ENCODE measurements at regions not wholly inside any gene's neighbourhood (a gene's known extent, or its start where the extent isn't known, plus 50 kb on each side); places are given as distances from the start of the nearest gene placed in this dataset.
"Not testable (repeated sequence)": the region's sequence is repeated elsewhere in the genome, so short reads cannot be mapped to it uniquely, and the experiment has no call there.

DNA sequence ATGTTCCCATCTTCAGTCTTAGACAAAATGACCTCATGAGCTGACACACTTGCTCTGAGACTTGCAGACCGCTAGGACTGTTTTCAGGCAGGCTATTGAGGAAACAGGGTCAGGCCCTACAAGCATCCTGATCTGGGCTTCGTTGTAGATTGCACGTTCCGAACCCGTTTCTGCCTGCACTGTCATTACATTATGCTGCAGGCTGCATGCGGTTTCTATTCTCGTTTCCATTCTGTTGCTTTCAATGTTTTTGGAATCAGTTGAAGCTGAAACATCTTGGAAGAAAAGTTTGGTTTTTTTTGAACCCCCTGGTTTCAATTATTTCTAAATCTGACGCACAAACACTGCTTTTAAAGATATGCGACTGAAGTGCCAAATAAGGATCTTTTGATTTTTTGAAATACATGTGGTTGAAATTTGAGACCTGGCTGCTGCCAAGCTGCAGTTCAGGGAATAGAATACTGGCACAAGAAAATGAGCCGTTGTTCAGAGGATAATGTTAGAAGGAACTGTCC lies 716.1 kb upstream of the INTU start:
- CTCF ChIA-PET = no interaction called here
- Histone ChIP-seq H3K27me3 (replicated peaks in 2 of 5; ENCODE audit: control insufficient read depth in 4 of 5, insufficient read depth in 5 of 5, low read length in 4 of 5) (no peaks in the 10 kb centered on the region), H3K9me3 (ENCODE audit: control extremely low read depth in 1 of 5, control insufficient read depth in 4 of 5, insufficient read depth in 2 of 5, low read depth in 1 of 5, low read length in 4 of 5) (peaks cover 0 to 3% (median 0%) of the 10 kb centered on the region in 5 experiments), H3K36me3 (ENCODE audit: control insufficient read depth in 4 of 4, insufficient read depth in 4 of 4, low read length in 3 of 4) (no peaks in the 10 kb centered on the region), H3K4me3 (ENCODE audit: control insufficient read depth in 1 of 7, extremely low read depth in 1 of 7, insufficient read depth in 4 of 7, low read depth in 2 of 7, low read length in 6 of 7) (no peak overlapping the region), H3K27ac (ENCODE audit: insufficient read depth in 1 of 2, low read depth in 1 of 2, low read length in 2 of 2, poor library complexity in 1 of 2, severe bottlenecking in 2 of 2) (no peak overlapping the region), H3K4me1 (ENCODE audit: control extremely low read depth in 1 of 4, control insufficient read depth in 4 of 4, insufficient read depth in 4 of 4, low read length in 3 of 4) (no peaks in the 10 kb centered on the region)
- DNase-seq = no peak
- WGBS (ENCODE audit: insufficient coverage) = 90% methylated on average over 7 of the region's 10 CpGs
- POLR2A ChIA-PET = no interaction called here

DNA sequence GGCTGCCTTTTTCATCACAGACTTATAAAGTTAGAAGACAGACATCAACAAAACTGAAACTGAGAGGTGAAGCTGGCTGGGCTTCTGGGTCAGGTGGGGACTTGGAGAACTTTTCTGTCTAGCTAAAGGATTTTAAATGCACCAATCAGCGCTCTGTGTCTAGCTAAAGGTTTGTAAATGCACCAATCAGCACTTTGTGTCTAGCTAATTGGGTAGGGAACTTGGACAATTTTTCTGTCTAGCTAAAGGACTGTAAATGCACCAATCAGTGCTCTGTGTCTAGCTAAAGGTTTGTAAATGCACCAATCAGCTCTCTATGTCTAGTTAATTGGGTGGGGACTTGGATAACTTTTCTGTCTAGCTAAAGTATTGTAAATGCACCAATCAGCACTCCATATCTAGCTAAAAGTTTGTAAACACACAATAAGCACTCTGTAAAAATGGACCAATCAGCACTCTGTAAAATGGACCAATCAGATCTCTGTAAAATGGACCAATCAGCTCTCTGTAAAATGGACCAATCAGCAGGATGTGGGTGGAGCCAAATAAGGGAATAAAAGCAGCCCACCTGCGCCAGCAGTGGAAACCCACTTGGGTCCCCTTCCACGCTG lies 710.3 kb upstream of the INTU start:
- H3K9me3 ChIP-seq (ENCODE audit: control extremely low read depth in 1 of 5, control insufficient read depth in 4 of 5, insufficient read depth in 2 of 5, low read depth in 1 of 5, low read length in 4 of 5); DNase-seq; H3K27me3 ChIP-seq (replicated peaks in 2 of 5; ENCODE audit: control insufficient read depth in 4 of 5, insufficient read depth in 5 of 5, low read length in 4 of 5); H3K4me1 ChIP-seq (ENCODE audit: control extremely low read depth in 1 of 4, control insufficient read depth in 4 of 4, insufficient read depth in 4 of 4, low read length in 3 of 4); H3K36me3 ChIP-seq (ENCODE audit: control insufficient read depth in 4 of 4, insufficient read depth in 4 of 4, low read length in 3 of 4); H3K4me3 ChIP-seq (ENCODE audit: control insufficient read depth in 1 of 7, extremely low read depth in 1 of 7, insufficient read depth in 4 of 7, low read depth in 2 of 7, low read length in 6 of 7); POLR2A ChIA-PET; H3K27ac ChIP-seq (ENCODE audit: insufficient read depth in 1 of 2, low read depth in 1 of 2, low read length in 2 of 2, poor library complexity in 1 of 2, severe bottlenecking in 2 of 2): not testable (repeated sequence)
- 100% methylated on average over 3 of the region's 3 CpGs for WGBS (ENCODE audit: insufficient coverage)
- CTCF ChIA-PET = interaction anchor here (1.1 kb wide), 1 partner anchor 13 kb away, joined by 4 read pairs; no protein-coding TSS in a partner anchor

DNA sequence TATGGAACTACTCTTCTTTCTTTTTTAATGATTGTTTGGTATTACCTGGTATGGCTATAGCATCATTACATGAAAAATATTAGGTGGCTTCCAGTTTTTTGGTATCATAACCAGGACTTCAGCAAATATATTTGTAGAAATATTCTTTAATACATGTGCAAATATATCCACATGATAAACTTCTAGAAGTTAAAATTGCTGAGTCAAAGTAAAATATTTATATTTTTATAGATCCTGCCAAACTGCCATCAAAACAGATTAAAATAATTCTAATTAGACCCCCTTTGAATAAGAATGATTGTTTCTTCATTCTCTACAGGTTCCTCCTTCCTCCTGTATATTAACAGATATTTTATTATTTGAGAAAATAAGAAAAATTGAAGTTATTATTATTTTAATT lies 708.5 kb upstream of the INTU start:
- Histone ChIP-seq H3K27me3 (replicated peaks in 2 of 5; ENCODE audit: control insufficient read depth in 4 of 5, insufficient read depth in 5 of 5, low read length in 4 of 5) (no peaks in the 10 kb centered on the region), H3K27ac (ENCODE audit: insufficient read depth in 1 of 2, low read depth in 1 of 2, low read length in 2 of 2, poor library complexity in 1 of 2, severe bottlenecking in 2 of 2) (no peak overlapping the region), H3K4me1 (ENCODE audit: control extremely low read depth in 1 of 4, control insufficient read depth in 4 of 4, insufficient read depth in 4 of 4, low read length in 3 of 4) (no peaks in the 10 kb centered on the region), H3K36me3 (ENCODE audit: control insufficient read depth in 4 of 4, insufficient read depth in 4 of 4, low read length in 3 of 4) (no peaks in the 10 kb centered on the region), H3K4me3 (ENCODE audit: control insufficient read depth in 1 of 7, extremely low read depth in 1 of 7, insufficient read depth in 4 of 7, low read depth in 2 of 7, low read length in 6 of 7) (no peak overlapping the region), H3K9me3 (ENCODE audit: control extremely low read depth in 1 of 5, control insufficient read depth in 4 of 5, insufficient read depth in 2 of 5, low read depth in 1 of 5, low read length in 4 of 5) (no peaks in the 10 kb centered on the region)
- POLR2A ChIA-PET = no interaction called here
- no peak for DNase-seq
- CTCF ChIA-PET = no interaction called here

DNA sequence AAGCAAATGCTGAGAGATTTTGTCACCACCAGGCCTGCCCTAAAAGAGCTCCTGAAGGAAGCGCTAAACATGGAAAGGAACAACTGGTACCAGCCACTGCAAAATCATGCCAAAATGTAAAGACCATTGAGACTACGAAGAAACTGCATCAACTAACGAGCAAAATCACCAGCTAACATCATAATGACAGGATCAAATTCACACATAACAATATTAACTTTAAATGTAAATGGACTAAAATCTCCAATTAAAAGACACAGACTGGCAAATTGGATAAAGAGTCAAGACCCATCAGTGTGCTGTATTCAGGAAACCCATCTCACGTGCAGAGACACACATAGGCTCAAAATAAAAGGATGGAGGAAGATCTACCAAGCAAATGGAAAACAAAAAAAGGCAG lies 702.7 kb upstream of the INTU start:
- H3K4me1 ChIP-seq (ENCODE audit: control extremely low read depth in 1 of 4, control insufficient read depth in 4 of 4, insufficient read depth in 4 of 4, low read length in 3 of 4); CTCF ChIA-PET; H3K4me3 ChIP-seq (ENCODE audit: control insufficient read depth in 1 of 7, extremely low read depth in 1 of 7, insufficient read depth in 4 of 7, low read depth in 2 of 7, low read length in 6 of 7); POLR2A ChIA-PET; H3K27ac ChIP-seq (ENCODE audit: insufficient read depth in 1 of 2, low read depth in 1 of 2, low read length in 2 of 2, poor library complexity in 1 of 2, severe bottlenecking in 2 of 2); DNase-seq; H3K9me3 ChIP-seq (ENCODE audit: control extremely low read depth in 1 of 5, control insufficient read depth in 4 of 5, insufficient read depth in 2 of 5, low read depth in 1 of 5, low read length in 4 of 5); H3K27me3 ChIP-seq (replicated peaks in 2 of 5; ENCODE audit: control insufficient read depth in 4 of 5, insufficient read depth in 5 of 5, low read length in 4 of 5); H3K36me3 ChIP-seq (ENCODE audit: control insufficient read depth in 4 of 4, insufficient read depth in 4 of 4, low read length in 3 of 4): not testable (repeated sequence)
- no CpG with 5 or more reads among the region's 4 CpGs for WGBS (ENCODE audit: insufficient coverage)

DNA sequence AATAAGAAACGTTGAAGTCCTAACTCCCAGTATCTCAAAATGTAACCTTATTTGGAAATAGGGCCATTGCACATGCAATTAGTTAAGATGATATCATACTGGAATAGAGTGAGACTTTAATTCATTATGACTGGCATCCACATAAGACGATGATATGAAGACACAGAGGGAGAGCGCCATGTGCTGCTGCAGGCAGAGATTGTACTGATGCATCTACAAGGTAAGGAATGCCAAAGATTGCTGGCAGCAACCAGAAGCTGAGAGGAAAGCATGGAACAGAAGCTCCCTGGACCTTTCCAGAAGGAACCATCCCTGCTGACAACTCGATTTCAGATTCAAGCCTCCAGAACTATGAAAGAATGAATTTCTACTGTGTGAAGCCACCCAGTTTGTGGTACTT lies 697.0 kb upstream of the INTU start:
- no peaks in the 10 kb centered on the region for H3K9me3 ChIP-seq (ENCODE audit: control extremely low read depth in 1 of 5, control insufficient read depth in 4 of 5, insufficient read depth in 2 of 5, low read depth in 1 of 5, low read length in 4 of 5)
- no peak overlapping the region for H3K4me3 ChIP-seq (ENCODE audit: control insufficient read depth in 1 of 7, extremely low read depth in 1 of 7, insufficient read depth in 4 of 7, low read depth in 2 of 7, low read length in 6 of 7)
- ChIA-PET POLR2A (no interaction called here), CTCF (no interaction called here)
- H3K4me1 ChIP-seq (ENCODE audit: control extremely low read depth in 1 of 4, control insufficient read depth in 4 of 4, insufficient read depth in 4 of 4, low read length in 3 of 4) = no peaks in the 10 kb centered on the region
- whole genome bisulfite sequencing (ENCODE audit: insufficient coverage) = 91% methylated on average over 4 of the region's 4 CpGs
- H3K27ac ChIP-seq (ENCODE audit: insufficient read depth in 1 of 2, low read depth in 1 of 2, low read length in 2 of 2, poor library complexity in 1 of 2, severe bottlenecking in 2 of 2) = no peak overlapping the region
- DNase-seq = no peak
- no peaks in the 10 kb centered on the region for H3K27me3 ChIP-seq (replicated peaks in 2 of 5; ENCODE audit: control insufficient read depth in 4 of 5, insufficient read depth in 5 of 5, low read length in 4 of 5)
- H3K36me3 ChIP-seq (ENCODE audit: control insufficient read depth in 4 of 4, insufficient read depth in 4 of 4, low read length in 3 of 4) = no peaks in the 10 kb centered on the region

DNA sequence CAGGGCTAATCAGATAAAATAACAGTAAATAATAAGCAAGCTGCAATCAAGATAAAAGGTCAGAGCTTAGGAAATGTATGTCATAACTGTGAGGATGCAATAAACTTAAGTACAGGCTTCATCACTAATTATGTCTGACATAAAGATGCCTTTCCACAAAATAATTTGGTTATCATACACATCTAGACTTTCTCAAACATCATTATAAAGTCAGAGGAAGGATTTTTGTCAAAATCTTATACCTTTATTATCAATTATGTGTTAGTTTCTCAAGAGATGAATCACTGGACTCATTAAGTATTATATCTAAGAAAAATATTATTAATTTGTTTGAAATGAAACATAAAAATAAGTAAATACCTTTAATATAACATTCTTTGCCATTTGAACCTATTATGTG lies 695.4 kb upstream of the INTU start:
- H3K36me3 ChIP-seq (ENCODE audit: control insufficient read depth in 4 of 4, insufficient read depth in 4 of 4, low read length in 3 of 4) = no peaks in the 10 kb centered on the region
- no peak overlapping the region for H3K27ac ChIP-seq (ENCODE audit: insufficient read depth in 1 of 2, low read depth in 1 of 2, low read length in 2 of 2, poor library complexity in 1 of 2, severe bottlenecking in 2 of 2)
- H3K4me3 ChIP-seq (ENCODE audit: control insufficient read depth in 1 of 7, extremely low read depth in 1 of 7, insufficient read depth in 4 of 7, low read depth in 2 of 7, low read length in 6 of 7) = no peak overlapping the region
- no peaks in the 10 kb centered on the region for H3K4me1 ChIP-seq (ENCODE audit: control extremely low read depth in 1 of 4, control insufficient read depth in 4 of 4, insufficient read depth in 4 of 4, low read length in 3 of 4)
- H3K27me3 ChIP-seq (replicated peaks in 2 of 5; ENCODE audit: control insufficient read depth in 4 of 5, insufficient read depth in 5 of 5, low read length in 4 of 5) = no peaks in the 10 kb centered on the region
- DNase-seq = no peak
- ChIA-PET CTCF (no interaction called here), POLR2A (no interaction called here)
- no peaks in the 10 kb centered on the region for H3K9me3 ChIP-seq (ENCODE audit: control extremely low read depth in 1 of 5, control insufficient read depth in 4 of 5, insufficient read depth in 2 of 5, low read depth in 1 of 5, low read length in 4 of 5)

DNA sequence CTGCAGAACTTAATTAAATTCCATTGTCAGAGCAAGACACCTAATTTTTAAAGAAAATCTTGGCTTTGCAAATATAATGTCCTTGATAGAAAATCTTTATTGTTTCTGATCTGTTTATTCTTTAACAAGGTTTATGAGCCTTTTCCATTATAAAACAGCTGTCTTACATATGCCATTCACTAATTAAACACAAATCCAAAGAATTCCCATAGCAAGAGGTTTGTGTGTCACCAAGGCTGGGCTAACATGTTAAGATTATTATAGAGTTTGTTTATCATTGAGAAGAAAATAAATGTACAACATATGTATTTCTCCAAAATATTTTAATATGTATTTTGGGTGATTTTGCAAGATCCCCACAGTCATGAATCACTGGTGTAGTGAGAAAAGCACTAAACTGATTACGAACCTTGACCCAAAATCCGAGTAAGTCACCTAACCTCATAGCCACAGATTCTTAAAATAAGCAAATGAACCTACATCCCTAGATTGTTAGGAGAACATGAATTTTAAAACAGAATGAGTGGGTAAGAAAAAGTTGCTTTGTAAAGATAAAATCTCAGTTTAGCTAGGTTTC lies 694.8 kb upstream of the INTU start:
- H3K9me3 ChIP-seq (ENCODE audit: control extremely low read depth in 1 of 5, control insufficient read depth in 4 of 5, insufficient read depth in 2 of 5, low read depth in 1 of 5, low read length in 4 of 5) = no peaks in the 10 kb centered on the region
- no peaks in the 10 kb centered on the region for H3K36me3 ChIP-seq (ENCODE audit: control insufficient read depth in 4 of 4, insufficient read depth in 4 of 4, low read length in 3 of 4)
- WGBS (ENCODE audit: insufficient coverage) = no CpG with 5 or more reads among the region's 2 CpGs
- CTCF ChIA-PET = no interaction called here
- H3K27ac ChIP-seq (ENCODE audit: insufficient read depth in 1 of 2, low read depth in 1 of 2, low read length in 2 of 2, poor library complexity in 1 of 2, severe bottlenecking in 2 of 2) = no peak overlapping the region
- POLR2A ChIA-PET = no interaction called here
- no peaks in the 10 kb centered on the region for H3K27me3 ChIP-seq (replicated peaks in 2 of 5; ENCODE audit: control insufficient read depth in 4 of 5, insufficient read depth in 5 of 5, low read length in 4 of 5)
- H3K4me3 ChIP-seq (ENCODE audit: control insufficient read depth in 1 of 7, extremely low read depth in 1 of 7, insufficient read depth in 4 of 7, low read depth in 2 of 7, low read length in 6 of 7) = no peak overlapping the region
- no peaks in the 10 kb centered on the region for H3K4me1 ChIP-seq (ENCODE audit: control extremely low read depth in 1 of 4, control insufficient read depth in 4 of 4, insufficient read depth in 4 of 4, low read length in 3 of 4)
- no peak for DNase-seq
